Ramos (cell line): ENCODE measurements at regions not wholly inside any gene's neighbourhood (a gene's known extent, or its start where the extent isn't known, plus 50 kb on each side); places are given as distances from the start of the nearest gene placed in this dataset.
"Not testable (repeated sequence)": the region's sequence is repeated elsewhere in the genome, so short reads cannot be mapped to it uniquely, and the experiment has no call there.

Experiments
- in situ Hi-C: fragments of 300-500 bp; cut with MboI; formaldehyde crosslinking; loops from one replicate; pipeline ENCODE4 v1.14.3; 2022; ENCODE audit warnings: low sequenced_read_pairs; ENCODE audit not compliant: unreplicated experiment

GRCh38 chr1:219560856-219561255 is 52.0 kb downstream of the ZC3H11B start:
- in situ Hi-C loops, result no loop called here

- in situ Hi-C loops, result no loop called here
These were observed 53.0 kb downstream of the ZC3H11B start for GRCh38 chr1:219559899-219560298.

DNA sequence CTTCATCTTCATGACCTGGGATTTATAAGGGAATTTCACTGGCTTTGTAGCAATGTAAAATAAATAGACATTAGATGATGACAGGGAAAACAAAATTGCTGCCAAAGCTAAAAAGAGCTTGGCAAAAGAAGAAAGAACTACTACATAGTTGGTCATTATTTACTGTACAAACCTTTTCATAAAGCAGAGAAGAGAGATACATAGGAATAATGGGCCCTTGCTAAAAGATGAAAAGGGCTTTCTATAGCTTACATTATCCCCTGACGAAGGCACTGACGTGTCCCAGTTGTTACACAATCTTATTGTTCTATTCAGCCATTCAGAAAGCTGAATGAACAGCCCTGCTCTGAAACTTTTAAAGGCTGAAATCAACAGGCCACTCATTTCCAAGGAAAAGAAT is 57.1 kb downstream of the ZC3H11B start:
- in situ Hi-C loops, result no loop called here

GRCh38 chr1:219555031-219555692 is 57.7 kb downstream of the ZC3H11B start:
- in situ Hi-C loops, result no loop called here

- in situ Hi-C loops, result no loop called here
These were observed 58.9 kb downstream of the ZC3H11B start for GRCh38 chr1:219553934-219554502.

GRCh38 chr1:219550201-219550600 is 62.7 kb downstream of the ZC3H11B start:
- in situ Hi-C loops, result no loop called here

GRCh38 chr1:219549215-219549614 is 63.7 kb downstream of the ZC3H11B start:
- in situ Hi-C loops, result no loop called here

- in situ Hi-C loops, result no loop called here
These were observed 64.5 kb downstream of the ZC3H11B start for GRCh38 chr1:219548386-219548785.

DNA sequence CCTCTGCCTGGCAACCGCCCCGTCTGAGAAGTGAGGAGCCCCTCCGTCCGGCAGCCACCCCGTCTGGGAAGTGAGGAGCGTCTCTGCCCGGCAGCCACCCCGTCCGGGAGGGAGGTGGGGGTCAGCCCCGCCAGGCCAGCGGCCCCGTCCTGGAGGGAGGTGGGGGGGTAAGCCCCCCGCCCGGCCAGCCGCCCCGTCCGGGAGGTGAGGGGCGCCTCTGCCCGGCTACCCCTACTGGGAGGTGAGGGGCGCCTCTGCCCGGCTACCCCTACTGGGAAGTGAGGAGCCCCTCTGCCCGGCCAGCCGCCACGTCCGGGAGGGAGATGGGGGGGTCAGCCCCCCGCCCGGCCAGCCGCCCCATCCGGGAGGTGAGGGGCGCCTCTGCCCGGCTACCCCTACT is 67.1 kb downstream of the ZC3H11B start:
- in situ Hi-C loops, result not testable (repeated sequence)

- in situ Hi-C loops, result no loop called here
These were observed 68.6 kb downstream of the ZC3H11B start for GRCh38 chr1:219544163-219544846.

- in situ Hi-C loops, result no loop called here
These were observed 69.9 kb downstream of the ZC3H11B start for GRCh38 chr1:219542828-219543518.

DNA sequence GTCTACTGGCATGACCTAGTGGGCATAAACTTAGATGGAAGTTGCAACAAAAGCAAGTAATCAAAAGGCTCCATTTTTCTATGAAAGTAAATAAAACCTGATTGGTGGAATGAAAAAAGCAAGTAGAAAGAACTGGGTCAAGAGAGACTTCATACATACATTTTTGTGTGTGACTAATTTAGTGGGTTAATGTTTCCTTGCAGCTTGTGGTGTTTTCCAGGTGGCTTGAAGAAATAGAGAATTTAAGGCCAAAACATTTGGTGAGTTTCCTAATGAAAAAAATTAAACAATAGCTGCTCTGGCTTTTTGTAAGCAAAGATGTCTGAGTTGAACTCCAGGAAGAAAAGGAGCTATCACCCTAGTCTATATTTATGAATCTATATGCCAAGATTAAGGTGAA is 71.0 kb downstream of the ZC3H11B start:
- in situ Hi-C loops, result no loop called here

DNA sequence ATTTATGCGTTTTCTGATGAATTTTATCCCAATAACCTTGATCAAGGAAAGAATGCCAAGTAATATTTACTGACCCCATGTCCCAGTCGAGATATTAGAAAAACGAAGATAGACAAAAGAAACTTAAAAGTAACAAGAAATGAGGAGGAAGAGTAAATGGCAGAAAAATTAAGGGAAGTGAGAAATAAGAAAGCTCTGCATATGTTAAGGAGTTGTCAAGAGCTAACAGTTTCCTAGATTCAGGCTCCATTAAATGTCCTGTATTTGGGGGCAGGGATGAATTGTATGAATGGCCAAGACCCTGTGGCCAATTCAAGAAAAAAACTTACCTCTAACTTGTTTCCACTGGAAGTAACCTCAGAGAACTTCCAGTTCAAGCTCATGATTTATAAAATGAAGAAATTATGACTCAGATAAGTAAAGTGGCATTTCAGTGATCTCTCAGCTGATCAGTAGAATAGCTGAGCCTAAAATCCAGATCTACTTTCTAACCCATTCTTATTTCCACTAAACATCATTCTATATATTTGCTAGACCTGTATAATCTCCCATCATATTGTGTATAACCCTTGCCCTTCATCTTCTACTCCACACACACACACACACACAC is 73.2 kb downstream of the ZC3H11B start:
- in situ Hi-C loops, result no loop called here

DNA sequence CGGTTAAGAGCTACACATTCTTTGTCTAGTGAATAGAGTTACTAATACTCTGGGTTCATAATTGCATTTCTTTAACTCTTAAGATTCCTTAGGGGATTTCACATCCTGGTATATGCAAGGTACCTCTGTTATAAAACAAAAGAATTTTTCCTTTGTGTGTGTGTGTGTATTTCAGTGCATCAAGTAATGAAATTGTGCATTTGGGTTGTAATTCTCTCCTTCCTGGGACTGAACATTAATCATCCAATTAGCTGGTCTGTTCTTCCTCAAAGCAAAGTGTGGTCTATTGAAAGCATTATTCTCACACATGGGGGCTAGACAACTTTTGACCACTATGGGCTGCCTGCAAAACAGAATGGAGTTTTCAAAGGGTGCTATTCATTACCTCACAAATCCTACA is 74.0 kb downstream of the ZC3H11B start:
- in situ Hi-C loops, result no loop called here

DNA sequence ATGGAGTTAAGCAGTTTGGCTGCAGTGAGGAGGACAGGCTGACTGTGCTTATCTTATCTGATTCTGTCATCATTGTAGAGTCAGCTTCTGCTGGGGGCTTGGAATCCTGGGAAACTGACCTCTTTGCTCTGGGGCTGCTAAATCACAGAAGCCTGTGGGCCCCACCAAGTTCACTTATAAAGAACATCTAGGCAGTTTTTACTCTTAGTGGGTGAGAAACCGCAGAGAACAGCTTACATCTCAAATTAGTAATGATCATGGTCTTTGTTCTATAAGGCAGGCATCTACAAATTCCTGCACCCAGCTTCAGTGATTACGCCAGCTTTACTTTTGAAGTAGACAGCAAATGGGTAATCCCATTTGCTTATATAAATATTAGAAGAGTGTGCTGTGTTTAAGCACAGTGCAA is 75.7 kb downstream of the ZC3H11B start:
- in situ Hi-C loops, result no loop called here

DNA sequence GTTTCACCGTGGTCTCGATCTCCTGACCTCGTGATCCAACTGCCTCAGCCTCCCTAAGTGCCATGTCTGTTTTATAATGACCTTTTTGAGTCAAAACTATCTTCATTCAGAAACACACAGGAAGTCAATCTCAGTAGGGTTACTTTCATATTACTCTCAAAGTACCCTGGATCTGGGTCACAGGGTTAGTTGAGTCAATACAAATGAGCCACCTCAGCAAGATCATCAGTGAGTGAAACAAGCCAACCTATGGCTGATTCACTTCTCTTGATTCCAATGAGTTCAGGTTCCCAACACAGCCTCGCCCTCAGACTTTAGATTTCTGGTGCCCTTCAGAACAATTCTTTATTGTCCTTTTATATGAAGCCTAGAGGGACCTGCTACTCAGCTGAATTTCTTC is 76.9 kb downstream of the ZC3H11B start:
- in situ Hi-C loops, result no loop called here

GRCh38 chr1:219534991-219535390 is 77.9 kb downstream of the ZC3H11B start:
- in situ Hi-C loops, result no loop called here

GRCh38 chr1:219533280-219533679 is 79.6 kb downstream of the ZC3H11B start:
- in situ Hi-C loops, result no loop called here

- in situ Hi-C loops, result no loop called here
These were observed 83.8 kb downstream of the ZC3H11B start for GRCh38 chr1:219529116-219529515.

GRCh38 chr1:219528633-219529032 is 84.3 kb downstream of the ZC3H11B start:
- in situ Hi-C loops, result no loop called here

GRCh38 chr1:219527994-219528393 is 84.9 kb downstream of the ZC3H11B start:
- in situ Hi-C loops, result no loop called here
